HG03039 (cell line): ENCODE measurements at regions not wholly inside any gene's neighbourhood (a gene's known extent, or its start where the extent isn't known, plus 50 kb on each side); places are given as distances from the start of the nearest gene placed in this dataset.
"Not testable (repeated sequence)": the region's sequence is repeated elsewhere in the genome, so short reads cannot be mapped to it uniquely, and the experiment has no call there.

ENCODE experiments used
- ATAC-seq: cut with Tn5 transposase; IDR thresholded peaks from one replicate; pipeline ENCODE4 v1.9.1; 2021; ENCODE audit warnings: mild to moderate bottlenecking, moderate library complexity; ENCODE audit not compliant: unreplicated experiment

DNA sequence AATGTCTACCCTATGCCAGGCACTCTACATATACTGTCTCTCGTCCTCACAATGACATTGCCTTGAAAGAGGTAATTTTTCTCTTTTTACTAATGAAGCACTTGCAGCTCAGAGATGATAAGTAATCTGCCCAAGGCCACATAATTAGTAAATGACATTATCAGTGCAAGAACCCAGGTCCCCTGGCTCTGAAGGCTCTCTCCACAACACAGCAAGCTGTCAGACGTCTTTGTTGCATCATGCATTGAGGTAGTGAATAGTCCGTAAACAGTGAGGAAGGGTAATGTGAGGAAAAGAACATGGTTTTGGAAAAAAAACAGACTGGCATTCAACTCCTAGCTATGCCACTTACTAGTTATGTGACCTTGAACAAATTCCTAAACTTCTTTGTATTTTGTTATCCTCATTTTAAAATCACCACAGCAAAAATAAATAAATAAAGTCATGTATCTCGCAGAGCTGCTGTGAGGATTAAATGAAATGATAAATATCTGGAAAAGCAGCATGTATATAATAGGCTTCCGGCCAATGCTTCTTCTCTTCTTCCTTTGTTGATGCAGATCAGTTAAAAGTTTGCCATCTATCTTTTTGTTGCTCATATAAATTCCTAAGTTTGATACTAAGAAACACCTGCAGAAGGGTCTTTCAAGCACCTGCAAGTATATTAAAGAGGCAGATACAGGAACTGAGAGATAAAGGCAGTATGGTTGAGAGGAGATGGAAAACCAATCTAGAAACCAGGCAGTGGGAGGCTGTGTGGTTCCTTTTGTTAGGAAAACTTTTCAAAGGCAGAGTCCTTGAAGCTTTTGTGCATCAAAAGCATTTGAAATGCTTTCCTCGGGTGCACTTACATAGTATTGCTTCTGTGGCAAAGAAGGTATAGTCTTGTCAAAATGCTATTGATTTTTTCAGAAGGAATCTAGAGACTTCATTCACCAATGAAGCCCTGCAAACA lies 82.8 kb downstream of the BTG1 start:
- ATAC-seq = no peak

GRCh38 chr12:92061061-92061460 lies 84.6 kb downstream of the BTG1 start:
- no peak for ATAC-seq

DNA sequence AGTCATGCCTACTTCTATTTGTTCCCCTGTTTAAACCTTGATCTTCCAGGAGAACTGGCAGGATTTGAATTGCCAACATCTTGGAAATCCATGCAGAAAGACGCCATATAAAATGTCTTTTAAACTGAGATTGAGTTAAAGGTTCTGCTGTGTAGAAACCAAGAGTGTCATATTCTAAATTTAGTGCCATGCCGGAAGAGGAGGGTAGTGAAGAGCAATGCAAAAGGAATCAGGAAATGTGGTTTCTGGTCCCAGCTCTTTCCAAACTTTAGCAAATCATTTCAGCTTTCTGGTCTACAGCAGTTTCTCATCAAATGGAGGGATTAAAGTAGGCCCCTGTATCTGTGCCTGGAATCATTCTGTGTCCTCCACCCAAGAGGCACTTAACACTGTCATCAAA lies 85.7 kb downstream of the BTG1 start:
- no peak for ATAC-seq

- peak; percentile 48 for ATAC-seq
These were observed 87.0 kb downstream of the BTG1 start for GRCh38 chr12:92058664-92059063.

- not testable (repeated sequence) for ATAC-seq
These were observed 88.9 kb downstream of the BTG1 start for GRCh38 chr12:92056756-92057155.

GRCh38 chr12:92056290-92056689 lies 89.4 kb downstream of the BTG1 start:
- ATAC-seq = no peak

- ATAC-seq = no peak
These were observed 89.8 kb downstream of the BTG1 start for GRCh38 chr12:92055877-92056276.

DNA sequence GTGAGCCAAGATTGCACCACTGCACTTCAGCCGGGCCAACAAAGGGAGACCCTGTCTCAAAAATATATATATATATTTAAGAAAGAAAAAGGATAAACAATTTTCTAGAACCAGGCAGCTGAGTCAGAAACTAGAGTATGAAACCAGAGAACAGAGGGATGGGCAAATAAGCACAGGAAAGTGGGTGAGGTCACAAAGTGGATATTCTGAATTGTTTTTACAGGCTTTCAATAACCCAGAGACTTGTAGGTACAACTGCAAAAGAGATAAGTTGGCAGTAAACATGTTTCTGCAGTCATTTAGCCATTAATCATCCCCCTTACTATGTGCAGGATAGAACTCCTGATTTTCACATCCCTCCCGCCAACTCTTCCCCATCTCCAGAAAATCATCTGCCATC lies 94.2 kb downstream of the BTG1 start:
- ATAC-seq = no peak

DNA sequence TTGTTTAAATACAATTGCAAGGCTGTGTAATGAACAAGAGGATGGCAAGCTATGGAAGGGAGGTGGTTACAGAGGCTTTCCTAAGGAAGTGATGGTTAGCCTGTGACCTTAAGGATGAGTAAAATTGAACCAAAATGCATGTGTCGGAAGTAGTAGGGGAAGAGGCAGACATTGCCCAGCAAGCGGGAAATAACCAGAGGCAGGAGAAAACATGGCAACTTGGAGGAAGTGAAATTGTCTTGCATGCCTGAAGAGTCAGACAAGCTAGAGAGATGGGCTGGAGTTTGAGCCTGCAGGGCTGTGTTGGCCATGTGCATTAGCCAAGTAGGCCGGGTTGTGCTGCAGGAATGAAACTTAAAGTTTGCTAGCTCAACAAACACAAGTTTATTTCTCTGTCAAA lies 96.2 kb downstream of the BTG1 start:
- peak; percentile 65 for ATAC-seq

GRCh38 chr12:92047393-92047826 lies 98.2 kb downstream of the BTG1 start:
- ATAC-seq = no peak

- no peak for ATAC-seq
These were observed 98.9 kb downstream of the BTG1 start for GRCh38 chr12:92046557-92047392.

GRCh38 chr12:92045852-92046251 lies 99.8 kb downstream of the BTG1 start:
- ATAC-seq = no peak

GRCh38 chr12:92044435-92044834 lies 101.2 kb downstream of the BTG1 start:
- no peak for ATAC-seq

- ATAC-seq = no peak
These were observed 102.7 kb downstream of the BTG1 start for GRCh38 chr12:92042791-92043531.

- ATAC-seq = no peak
These were observed 103.9 kb downstream of the BTG1 start for GRCh38 chr12:92041742-92042141.

GRCh38 chr12:92039046-92039445 lies 106.6 kb downstream of the BTG1 start:
- no peak for ATAC-seq

GRCh38 chr12:92038476-92038875 lies 107.2 kb downstream of the BTG1 start:
- no peak for ATAC-seq

- no peak for ATAC-seq
These were observed 108.7 kb downstream of the BTG1 start for GRCh38 chr12:92036771-92037453.

GRCh38 chr12:92036061-92036620 lies 109.5 kb downstream of the BTG1 start:
- no peak for ATAC-seq

DNA sequence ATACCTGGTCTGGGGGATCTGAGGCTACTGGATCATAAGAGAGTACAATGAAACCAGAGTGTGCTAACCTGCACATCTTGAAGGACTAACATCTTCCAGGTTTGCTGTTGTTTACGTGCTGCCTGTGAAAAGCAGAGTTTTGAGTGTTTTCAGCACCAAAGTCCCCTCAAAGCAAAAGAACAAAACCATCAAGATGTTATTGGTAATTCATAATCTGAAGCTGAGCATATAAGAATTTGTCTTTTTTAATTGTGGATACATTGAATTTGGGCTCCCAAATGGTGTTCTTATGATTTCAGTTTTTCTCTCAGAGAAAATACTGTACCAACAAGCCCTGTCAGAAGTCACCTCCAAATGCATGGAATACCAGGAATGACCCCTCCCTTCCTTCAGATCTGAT lies 110.2 kb downstream of the BTG1 start:
- ATAC-seq = peak; percentile 17
